Endodermal cell (in vitro differentiated cells): ENCODE measurements at regions not wholly inside any gene's neighbourhood (a gene's known extent, or its start where the extent isn't known, plus 50 kb on each side); places are given as distances from the start of the nearest gene placed in this dataset.
A peak's percentile ranks its signal among the peaks of the same experiment; 100 is the strongest.

ENCODE experiments used
- DNase-seq: peaks from one replicate; pipeline ENCODE4 v3.0.0-alpha.2; 2017
- H3K27ac ChIP-seq: 2 replicates; pipeline ENCODE4 v1.5.1; 2013; ENCODE audit warnings: mild to moderate bottlenecking, low read depth, low read length, moderate library complexity
- H3K27me3 ChIP-seq: 2 replicates; pipeline ENCODE4 v1.6.1; 2013; ENCODE audit warnings: mild to moderate bottlenecking, low read length, moderate library complexity; ENCODE audit not compliant: insufficient read depth, control insufficient read depth, poor library complexity, severe bottlenecking
- H3K36me3 ChIP-seq: 2 replicates; pipeline ENCODE4 v1.7.0; 2013; ENCODE audit warnings: mild to moderate bottlenecking, low read length, moderate library complexity; ENCODE audit not compliant: control insufficient read depth, insufficient read depth
- H3K4me1 ChIP-seq: one replicate; pipeline ENCODE4 v1.7.0; 2013; ENCODE audit warnings: low read length; ENCODE audit not compliant: control insufficient read depth, insufficient read depth
- H3K4me3 ChIP-seq: 2 replicates; pipeline ENCODE4 v1.5.1; 2013; ENCODE audit warnings: mild to moderate bottlenecking, low read length, moderate library complexity
- H3K9ac ChIP-seq: 2 replicates; pipeline ENCODE4 v1.6.1; 2013; ENCODE audit warnings: mild to moderate bottlenecking, low read length, moderate library complexity; ENCODE audit not compliant: poor library complexity, severe bottlenecking; ENCODE audit errors: extremely low read depth
- H3K9me3 ChIP-seq: 2 replicates; pipeline ENCODE4 v1.6.1; 2013; ENCODE audit warnings: mild to moderate bottlenecking, low read length, moderate library complexity; ENCODE audit not compliant: control insufficient read depth
- H3K27ac Mint-ChIP-seq: 2 replicates; pipeline ENCODE4 v1.8.0; 2020; ENCODE audit warnings: mixed read lengths
- H3K27me3 Mint-ChIP-seq: 2 replicates; pipeline ENCODE4 v1.8.0; 2021; ENCODE audit warnings: mild to moderate bottlenecking, mixed read lengths; ENCODE audit not compliant: insufficient read depth
- H3K36me3 Mint-ChIP-seq: 2 replicates; pipeline ENCODE4 v1.8.0; 2020; ENCODE audit warnings: low read depth, mixed read lengths
- H3K4me1 Mint-ChIP-seq: 2 replicates; pipeline ENCODE4 v1.8.0; 2020; ENCODE audit warnings: mixed read lengths
- H3K4me3 Mint-ChIP-seq: 2 replicates; pipeline ENCODE4 v1.8.0; 2020; ENCODE audit warnings: mild to moderate bottlenecking, moderate library complexity, mixed read lengths
- H3K9me3 Mint-ChIP-seq: 2 replicates; pipeline ENCODE4 v1.8.0; 2020; ENCODE audit warnings: mild to moderate bottlenecking, mixed read lengths
- CTCF ChIP-seq: fragments of 200-600 bp; sonication (generic); conservative IDR thresholded peaks from 2 replicates; pipeline ENCODE4 v1.5.0; 2021; ENCODE audit warnings: antibody characterized with exemption, mild to moderate bottlenecking
- WGBS, 2 experiments: methylation state at CpG; one replicate each; pipeline versions ENCODE4 v1.1.5 to v1.1.7; 2013; ENCODE audit warnings: missing lambda C conversion rate in 2 of 2, mixed read lengths in 1 of 2; ENCODE audit not compliant: insufficient coverage in 1 of 2, insufficient read length in 1 of 2; 5-methylcytosine and 5-hydroxymethylcytosine counted together

DNA sequence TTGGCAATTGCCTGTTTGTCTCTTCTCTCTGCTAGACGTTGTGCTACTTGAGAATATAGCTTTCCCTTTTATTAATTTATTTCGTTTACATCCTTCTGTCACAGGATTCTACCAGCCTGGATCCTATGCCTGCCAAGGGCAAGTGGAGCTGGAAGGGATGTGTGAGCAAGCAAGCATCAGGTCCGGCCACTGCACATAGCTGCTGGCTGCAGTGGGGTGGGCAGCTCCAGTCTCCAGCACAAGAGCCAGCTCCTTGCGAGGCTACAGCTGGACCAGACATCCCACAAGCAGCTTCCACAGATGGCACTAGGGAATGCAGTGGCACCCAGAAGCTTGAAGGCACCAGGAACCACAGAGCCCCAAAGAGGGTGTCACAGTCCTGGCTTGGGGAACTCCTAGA, 225.0 kb downstream of the KCNC2 start:
- H3K9me3 ChIP-seq = no peaks in the 10 kb centered on the region
- H3K36me3 ChIP-seq = no peaks in the 10 kb centered on the region
- no peaks in the 10 kb centered on the region for H3K27me3 ChIP-seq
- Mint-ChIP-seq H3K9me3 (no peaks in the 10 kb centered on the region), H3K27ac (no peak overlapping the region), H3K27me3 (no peaks in the 10 kb centered on the region), H3K4me3 (no peak overlapping the region), H3K4me1 (no peaks in the 10 kb centered on the region), H3K36me3 (no peaks in the 10 kb centered on the region)
- no peak for TF ChIP-seq CTCF
- no peak overlapping the region for H3K4me3 ChIP-seq
- no peak overlapping the region for H3K9ac ChIP-seq
- WGBS, 2 experiments = 79 to 91% methylated on average over 2 to 4 of the region's 4 CpGs
- H3K27ac ChIP-seq = no peak overlapping the region
- DNase-seq = peak; percentile 41
- no peaks in the 10 kb centered on the region for H3K4me1 ChIP-seq

DNA sequence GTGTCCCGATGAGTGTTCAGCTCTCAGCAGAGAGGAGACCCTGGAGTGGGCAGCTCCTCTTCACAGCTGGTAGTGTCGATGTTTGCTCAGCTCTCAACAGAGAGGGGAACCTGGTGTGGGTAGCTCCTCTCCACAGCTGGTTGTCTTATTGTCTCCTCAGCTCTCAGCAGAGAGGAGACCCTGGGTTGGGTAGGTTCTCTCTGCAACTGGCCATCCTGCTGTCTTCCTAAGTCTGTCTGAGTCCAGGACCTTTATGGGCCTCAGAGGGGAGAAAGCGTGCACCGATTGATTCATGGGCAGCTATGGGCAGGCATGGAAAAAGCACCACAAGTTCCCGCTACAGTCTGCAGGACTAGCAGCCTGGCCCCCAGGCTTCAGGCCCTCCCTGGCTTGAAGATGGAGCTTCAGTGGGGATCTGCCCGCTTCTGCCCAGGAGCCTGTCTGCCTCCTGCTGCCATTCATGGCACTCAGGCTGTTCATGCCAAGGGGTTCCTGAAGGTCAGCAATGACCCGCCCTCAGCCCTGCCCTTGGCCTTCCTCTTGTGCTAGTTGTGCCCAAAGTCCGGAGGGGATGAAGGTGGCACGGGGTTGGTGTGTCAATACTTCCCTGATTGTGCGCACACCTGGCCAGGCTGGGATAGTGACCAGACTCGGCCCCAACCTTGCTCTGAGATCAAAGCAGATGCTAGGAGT, 224.2 kb downstream of the KCNC2 start:
- peak; percentile 38 for DNase-seq
- WGBS, 2 experiments = 92 to 96% methylated on average over 5 to 11 of the region's 11 CpGs
- TF ChIP-seq CTCF = no peak
- H3K36me3 ChIP-seq = no peaks in the 10 kb centered on the region
- H3K9ac ChIP-seq = no peak overlapping the region
- Mint-ChIP-seq H3K9me3 (no peaks in the 10 kb centered on the region), H3K27ac (no peak overlapping the region), H3K4me1 (no peaks in the 10 kb centered on the region), H3K36me3 (no peaks in the 10 kb centered on the region), H3K4me3 (no peak overlapping the region), H3K27me3 (no peaks in the 10 kb centered on the region)
- H3K4me1 ChIP-seq = no peaks in the 10 kb centered on the region
- H3K9me3 ChIP-seq = no peaks in the 10 kb centered on the region
- no peak overlapping the region for H3K27ac ChIP-seq
- no peak overlapping the region for H3K4me3 ChIP-seq
- H3K27me3 ChIP-seq = no peaks in the 10 kb centered on the region

GRCh38 chr12:74985986-74986319, 223.7 kb downstream of the KCNC2 start:
- Histone ChIP-seq H3K9ac (no peak overlapping the region), H3K27me3 (no peaks in the 10 kb centered on the region), H3K4me3 (no peak overlapping the region), H3K4me1 (no peaks in the 10 kb centered on the region), H3K36me3 (no peaks in the 10 kb centered on the region), H3K9me3 (no peaks in the 10 kb centered on the region), H3K27ac (no peak overlapping the region)
- no peaks in the 10 kb centered on the region for H3K9me3 Mint-ChIP-seq
- WGBS, 2 experiments = 95% methylated on average over 5 of the region's 5 CpGs; no CpG with 5 or more reads in 1 of the 2 experiments
- H3K4me3 Mint-ChIP-seq = no peak overlapping the region
- no peaks in the 10 kb centered on the region for H3K4me1 Mint-ChIP-seq
- H3K27me3 Mint-ChIP-seq = no peaks in the 10 kb centered on the region
- TF ChIP-seq CTCF = no peak
- peak; percentile 39 for DNase-seq
- no peak overlapping the region for H3K27ac Mint-ChIP-seq
- no peaks in the 10 kb centered on the region for H3K36me3 Mint-ChIP-seq
